ENCODE measurements at regions not wholly inside any gene's neighbourhood (a gene's known extent, or its start where the extent isn't known, plus 50 kb on each side); places are given as distances from the start of the nearest gene placed in this dataset.

GRCh38 chr4:165783626-165784025, 89.4 kb upstream of the TLL1 start:
- Histone ChIP-seq H3K4me1 (ENCODE audit: control insufficient read depth in 1 of 2, insufficient read depth in 2 of 2, low read length in 2 of 2) (no peaks in the 10 kb centered on the region), H4K20me1 (ENCODE audit: insufficient read depth) (no peaks in the 10 kb centered on the region), H3K36me3 (ENCODE audit: control insufficient read depth in 1 of 2, insufficient read depth in 2 of 2, low read length in 2 of 2) (no peaks in the 10 kb centered on the region), H3K9ac (ENCODE audit: low read length) (no peak overlapping the region), H3K27ac (ENCODE audit: low read depth, low read length) (no peak overlapping the region), H3K4me3 (replicated peaks in 1 of 2; ENCODE audit: low read depth in 1 of 2, low read length in 2 of 2) (no peak overlapping the region), H2AFZ (ENCODE audit: low read depth, low read length, poor library complexity, severe bottlenecking) (no peak overlapping the region), H3K9me2 (ENCODE audit: insufficient read depth) (peaks cover 6% of the 10 kb centered on the region; the same call in 1 of the 2 replicates), H3K79me2 (ENCODE audit: insufficient read depth, low read length) (no peaks in the 10 kb centered on the region), H3K27me3 (ENCODE audit: insufficient read depth, low read length) (no peaks in the 10 kb centered on the region), H3K9me3 (ENCODE audit: control insufficient read depth in 1 of 2, insufficient read depth in 1 of 2, low read depth in 1 of 2, low read length in 2 of 2) (no peaks in the 10 kb centered on the region), H3K4me2 (ENCODE audit: low read length) (no peak overlapping the region)
- POLR2A ChIA-PET: no interaction called here
- BruUV-seq (replicated peaks): no TSS peak
- DNase-seq (ENCODE audit: low read depth, low spot score) (no peak), ATAC-seq (no peak)
- RAD21 ChIA-PET (ENCODE audit: low non-redundant PET in 1 of 2, low total read pairs in 2 of 2, uncharacterized antibody in 2 of 2, unreplicated experiment in 2 of 2): no interaction called here
- CTCF ChIA-PET: no interaction called here
- intact Hi-C loops (cut with micrococcal nuclease): loop anchor here (5.0 kb wide), 1 partner anchor 246 kb away; no protein-coding TSS in a partner anchor
- TF ChIP-seq FOSL1 (IDR thresholded peaks at IDR 0.05; ENCODE audit: low read depth): no peak
- no peak for TF ChIP-seq POLR2AphosphoS5 (IDR thresholded peaks at IDR 0.05; ENCODE audit: low read depth, low read length)
- TF ChIP-seq, protein P1, sequence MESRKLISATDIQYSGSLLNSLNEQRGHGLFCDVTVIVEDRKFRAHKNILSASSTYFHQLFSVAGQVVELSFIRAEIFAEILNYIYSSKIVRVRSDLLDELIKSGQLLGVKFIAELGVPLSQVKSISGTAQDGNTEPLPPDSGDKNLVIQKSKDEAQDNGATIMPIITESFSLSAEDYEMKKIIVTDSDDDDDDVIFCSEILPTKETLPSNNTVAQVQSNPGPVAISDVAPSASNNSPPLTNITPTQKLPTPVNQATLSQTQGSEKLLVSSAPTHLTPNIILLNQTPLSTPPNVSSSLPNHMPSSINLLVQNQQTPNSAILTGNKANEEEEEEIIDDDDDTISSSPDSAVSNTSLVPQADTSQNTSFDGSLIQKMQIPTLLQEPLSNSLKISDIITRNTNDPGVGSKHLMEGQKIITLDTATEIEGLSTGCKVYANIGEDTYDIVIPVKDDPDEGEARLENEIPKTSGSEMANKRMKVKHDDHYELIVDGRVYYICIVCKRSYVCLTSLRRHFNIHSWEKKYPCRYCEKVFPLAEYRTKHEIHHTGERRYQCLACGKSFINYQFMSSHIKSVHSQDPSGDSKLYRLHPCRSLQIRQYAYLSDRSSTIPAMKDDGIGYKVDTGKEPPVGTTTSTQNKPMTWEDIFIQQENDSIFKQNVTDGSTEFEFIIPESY (IDR thresholded peaks at IDR 0.05; ENCODE audit: extremely low read depth, insufficient replicate concordance, low read length): no peak
- TF ChIP-seq TCF7L2 (IDR thresholded peaks at IDR 0.05; ENCODE audit: borderline replicate concordance, extremely low read depth, insufficient read depth, insufficient read length): no peak
- no peak for TF ChIP-seq CBX3 (IDR thresholded peaks at IDR 0.05; ENCODE audit: low read depth)
- TF ChIP-seq, protein P2, sequence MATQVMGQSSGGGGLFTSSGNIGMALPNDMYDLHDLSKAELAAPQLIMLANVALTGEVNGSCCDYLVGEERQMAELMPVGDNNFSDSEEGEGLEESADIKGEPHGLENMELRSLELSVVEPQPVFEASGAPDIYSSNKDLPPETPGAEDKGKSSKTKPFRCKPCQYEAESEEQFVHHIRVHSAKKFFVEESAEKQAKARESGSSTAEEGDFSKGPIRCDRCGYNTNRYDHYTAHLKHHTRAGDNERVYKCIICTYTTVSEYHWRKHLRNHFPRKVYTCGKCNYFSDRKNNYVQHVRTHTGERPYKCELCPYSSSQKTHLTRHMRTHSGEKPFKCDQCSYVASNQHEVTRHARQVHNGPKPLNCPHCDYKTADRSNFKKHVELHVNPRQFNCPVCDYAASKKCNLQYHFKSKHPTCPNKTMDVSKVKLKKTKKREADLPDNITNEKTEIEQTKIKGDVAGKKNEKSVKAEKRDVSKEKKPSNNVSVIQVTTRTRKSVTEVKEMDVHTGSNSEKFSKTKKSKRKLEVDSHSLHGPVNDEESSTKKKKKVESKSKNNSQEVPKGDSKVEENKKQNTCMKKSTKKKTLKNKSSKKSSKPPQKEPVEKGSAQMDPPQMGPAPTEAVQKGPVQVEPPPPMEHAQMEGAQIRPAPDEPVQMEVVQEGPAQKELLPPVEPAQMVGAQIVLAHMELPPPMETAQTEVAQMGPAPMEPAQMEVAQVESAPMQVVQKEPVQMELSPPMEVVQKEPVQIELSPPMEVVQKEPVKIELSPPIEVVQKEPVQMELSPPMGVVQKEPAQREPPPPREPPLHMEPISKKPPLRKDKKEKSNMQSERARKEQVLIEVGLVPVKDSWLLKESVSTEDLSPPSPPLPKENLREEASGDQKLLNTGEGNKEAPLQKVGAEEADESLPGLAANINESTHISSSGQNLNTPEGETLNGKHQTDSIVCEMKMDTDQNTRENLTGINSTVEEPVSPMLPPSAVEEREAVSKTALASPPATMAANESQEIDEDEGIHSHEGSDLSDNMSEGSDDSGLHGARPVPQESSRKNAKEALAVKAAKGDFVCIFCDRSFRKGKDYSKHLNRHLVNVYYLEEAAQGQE (IDR thresholded peaks at IDR 0.05; ENCODE audit: low read depth): no peak
- TF ChIP-seq EGR1 (IDR thresholded peaks at IDR 0.05; ENCODE audit: low read depth): no peak
- no peak for TF ChIP-seq SRF (IDR thresholded peaks at IDR 0.05; ENCODE audit: low read depth)
- no peak for TF ChIP-seq POLR2A (IDR thresholded peaks at IDR 0.05; ENCODE audit: borderline replicate concordance, extremely low read depth, insufficient read depth, insufficient read length)
- TF ChIP-seq EZH2 (IDR thresholded peaks at IDR 0.05): no peak
